Activated T-cell treated with anti-CD3 and anti-CD28 coated beads, Interleukin-2, amount 50 U/mL, for 1 hour (primary cell): ENCODE measurements at regions not wholly inside any gene's neighbourhood (a gene's known extent, or its start where the extent isn't known, plus 50 kb on each side); places are given as distances from the start of the nearest gene placed in this dataset.

Experiments used
- DNase-seq: peaks from one replicate; pipeline ENCODE4 v3.0.0-alpha.2; 2020

- no peak for DNase-seq
Observed at GRCh38 chr16:79294568-79294967, 306.0 kb downstream of the MAF start.

- no peak for DNase-seq
Observed at GRCh38 chr16:79293836-79294460, 306.6 kb downstream of the MAF start.

- DNase-seq: no peak
Observed at GRCh38 chr16:79288066-79288465, 312.5 kb downstream of the MAF start.

- DNase-seq: no peak
Observed at GRCh38 chr16:79287424-79287917, 313.1 kb downstream of the MAF start.

- DNase-seq: peak; percentile 26
Observed at GRCh38 chr16:79286646-79287423, 313.7 kb downstream of the MAF start.

- no peak for DNase-seq
Observed at GRCh38 chr16:79284766-79285165, 315.8 kb downstream of the MAF start.

- no peak for DNase-seq
Observed at GRCh38 chr16:79283578-79283977, 317.0 kb downstream of the MAF start.

- no peak for DNase-seq
Observed at GRCh38 chr16:79282806-79283205, 317.7 kb downstream of the MAF start.

- DNase-seq: peak; percentile 55
Observed at GRCh38 chr16:79278506-79278905, 322.0 kb downstream of the MAF start.

- no peak for DNase-seq
Observed at GRCh38 chr16:79276501-79276900, 324.0 kb downstream of the MAF start.

- no peak for DNase-seq
Observed at GRCh38 chr16:79274264-79274663, 326.3 kb downstream of the MAF start.

GRCh38 chr16:79272141-79272577 lies 328.4 kb downstream of the MAF start:
- peak; percentile 60 for DNase-seq

GRCh38 chr16:79271583-79271982 lies 329.0 kb downstream of the MAF start:
- DNase-seq: no peak

- no peak for DNase-seq
Observed at GRCh38 chr16:79270011-79270410, 330.5 kb downstream of the MAF start.

GRCh38 chr16:79269211-79269863 lies 331.2 kb downstream of the MAF start:
- no peak for DNase-seq

- DNase-seq: no peak
Observed at GRCh38 chr16:79267781-79268180, 332.8 kb downstream of the MAF start.

GRCh38 chr16:79267146-79267545 lies 333.4 kb downstream of the MAF start:
- DNase-seq: no peak

GRCh38 chr16:79265701-79266100 lies 334.8 kb downstream of the MAF start:
- no peak for DNase-seq

- no peak for DNase-seq
Observed at GRCh38 chr16:79265196-79265595, 335.3 kb downstream of the MAF start.

- no peak for DNase-seq
Observed at GRCh38 chr16:79264237-79265109, 336.1 kb downstream of the MAF start.

- no peak for DNase-seq
Observed at GRCh38 chr16:79263425-79263824, 337.1 kb downstream of the MAF start.
